SK-N-SH (cell line): ENCODE measurements at regions not wholly inside any gene's neighbourhood (a gene's known extent, or its start where the extent isn't known, plus 50 kb on each side); places are given as distances from the start of the nearest gene placed in this dataset.

Source experiments
- CTCF ChIA-PET: fragments of 300-600, 350-600 bp; formaldehyde crosslinking; extraction: SDS; loops from one replicate; lab custom pipeline; 2021; lab: Yijun Ruan, JAX
- POLR2A ChIA-PET: fragments of 350-600 bp; sonication (Branson Sonifier 250); formaldehyde crosslinking; extraction: SDS; loops from one replicate; lab custom pipeline; 2020; ENCODE audit warnings: antibody characterized with exemption, inconsistent platforms; lab: Yijun Ruan, JAX
- DNase-seq: peaks from one replicate; pipeline ENCODE4 v3.0.0; 2012
- H2AFZ ChIP-seq: fragments of 200-600 bp; sonication (generic); 2 replicates; pipeline ENCODE4 v1.8.1; 2016; ENCODE audit warnings: antibody characterized with exemption, mild to moderate bottlenecking, low read depth
- H3F3A ChIP-seq: fragments of 200-600 bp; sonication (generic); replicated peaks from 2 replicates; pipeline ENCODE3; 2016; ENCODE audit warnings: antibody characterized with exemption, mild to moderate bottlenecking; ENCODE audit not compliant: insufficient read depth
- H3K27ac ChIP-seq, 2 experiments: fragments of 200-500 bp in 1 of 2; fragments of 200-600 bp in 1 of 2; sonication (Bioruptor generic) in 1 of 2; sonication (generic), shearing (Covaris generic) in 1 of 2; 2 replicates each; pipeline versions ENCODE4 v1.5.1 to v1.6.1; 2014 to 2016; ENCODE audit warnings: low read depth in 2 of 2, inconsistent platforms in 1 of 2, low read length in 1 of 2, mild to moderate bottlenecking in 1 of 2, mixed read lengths in 1 of 2
- H3K27me3 ChIP-seq: fragments of 200-600 bp; sonication (generic), shearing (Covaris generic); 2 replicates; pipeline ENCODE4 v1.6.1; 2016; ENCODE audit warnings: mixed run types; ENCODE audit not compliant: insufficient read depth
- H3K36me3 ChIP-seq, 2 experiments: fragments of 200-500 bp in 1 of 2; fragments of 200-600 bp in 1 of 2; sonication (Bioruptor generic) in 1 of 2; sonication (generic) in 1 of 2; replicated peaks in 1 of 2; 2 replicates each; pipeline versions ENCODE3 to v1.5.1; 2014 to 2016; ENCODE audit warnings: low read length in 1 of 2, mild to moderate bottlenecking in 1 of 2; ENCODE audit not compliant: insufficient read depth in 2 of 2, control insufficient read depth in 1 of 2
- H3K4me1 ChIP-seq, 2 experiments: fragments of 200-500 bp in 1 of 2; fragments of 200-600 bp in 1 of 2; sonication (Bioruptor generic) in 1 of 2; sonication (generic), shearing (Covaris generic) in 1 of 2; 2 replicates each; pipeline versions ENCODE4 v1.5.1 to v1.6.1; 2014 to 2016; ENCODE audit warnings: low read depth in 1 of 2, low read length in 1 of 2, mixed run types in 1 of 2; ENCODE audit not compliant: insufficient read depth in 2 of 2, control insufficient read depth in 1 of 2
- H3K4me2 ChIP-seq: fragments of 200-600 bp; sonication (generic), shearing (Covaris generic); 2 replicates; pipeline ENCODE4 v1.6.1; 2017; ENCODE audit warnings: mixed run types
- H3K4me3 ChIP-seq, 2 experiments: fragments of 200-500 bp in 1 of 2; fragments of 200-600 bp in 1 of 2; sonication (Bioruptor generic) in 1 of 2; sonication (generic), shearing (Covaris generic) in 1 of 2; 2 replicates each; pipeline versions ENCODE4 v1.5.1 to v1.8.1; 2014 to 2016; ENCODE audit warnings: low read depth in 2 of 2, inconsistent platforms in 1 of 2, low read length in 1 of 2, mild to moderate bottlenecking in 1 of 2, mixed read lengths in 1 of 2, moderate library complexity in 1 of 2
- H3K79me2 ChIP-seq: fragments of 200-600 bp; sonication (generic); 2 replicates; pipeline ENCODE4 v1.8.1; 2017; ENCODE audit warnings: mild to moderate bottlenecking; ENCODE audit not compliant: insufficient read depth
- H3K9ac ChIP-seq: fragments of 200-600 bp; sonication (generic); 2 replicates; pipeline ENCODE4 v1.6.1; 2017; ENCODE audit warnings: mixed run types
- H3K9me2 ChIP-seq: fragments of 200-600 bp; sonication (generic); 2 replicates; pipeline ENCODE4 v1.6.1; 2017; ENCODE audit warnings: mixed run types
- H3K9me3 ChIP-seq: fragments of 200-600 bp; sonication (generic); 2 replicates; pipeline ENCODE4 v1.6.1; 2017; ENCODE audit warnings: mixed run types, mild to moderate bottlenecking, moderate library complexity
- H4K20me1 ChIP-seq: fragments of 200-600 bp; sonication (generic); 2 replicates; pipeline ENCODE4 v1.6.1; 2017; ENCODE audit warnings: mild to moderate bottlenecking, mixed run types; ENCODE audit not compliant: insufficient read depth
- CHD2 ChIP-seq: fragments of 150-350 bp; IDR thresholded peaks from 2 replicates; pipeline ENCODE4 v1.6.1; 2018; ENCODE audit warnings: low read length; ENCODE audit not compliant: partially characterized antibody
- CTCF ChIP-seq: fragments of 200-600 bp; sonication (generic); IDR thresholded peaks from 2 replicates; pipeline ENCODE4 v1.6.1; 2017; ENCODE audit warnings: antibody characterized with exemption, mild to moderate bottlenecking, moderate library complexity
- ELF1 ChIP-seq: IDR thresholded peaks from 2 replicates; pipeline ENCODE4 v1.4.0; 2012
- EP300 ChIP-seq, 2 experiments: IDR thresholded peaks; 2 replicates each; pipeline versions ENCODE4 v1.4.0 to v1.6.1; 2012; ENCODE audit warnings: borderline replicate concordance in 1 of 2, low read depth in 1 of 2, low read length in 1 of 2
- EZH2phosphoT487 ChIP-seq: fragments of 200-600 bp; sonication (generic); IDR thresholded peaks from 2 replicates; pipeline ENCODE4 v1.6.1; 2017; ENCODE audit warnings: low read depth, mixed run types, mild to moderate bottlenecking, antibody characterized with exemption, moderate library complexity, borderline replicate concordance
- FOXJ3 ChIP-seq: sonication (generic); formaldehyde crosslinking; IDR thresholded peaks from 2 replicates; pipeline ENCODE4 v1.5.1; 2020; ENCODE audit warnings: mild to moderate bottlenecking, missing genetic modification reagents
- FOXM1 ChIP-seq: IDR thresholded peaks from 2 replicates; pipeline ENCODE4 v1.4.0; 2012; ENCODE audit warnings: low read depth, mild to moderate bottlenecking
- GABPA ChIP-seq: IDR thresholded peaks from 2 replicates; pipeline ENCODE4 v1.4.0; 2012; ENCODE audit warnings: low read depth, mild to moderate bottlenecking
- GATA2 ChIP-seq: sonication (generic); formaldehyde crosslinking; IDR thresholded peaks from 2 replicates; pipeline ENCODE4 v1.5.0; 2020; ENCODE audit warnings: mild to moderate bottlenecking, missing genetic modification reagents
- JUND ChIP-seq: IDR thresholded peaks from 2 replicates; pipeline ENCODE4 v1.4.0; 2012
- MAX ChIP-seq: IDR thresholded peaks from 2 replicates; pipeline ENCODE4 v1.4.0; 2012; ENCODE audit warnings: low read depth
- MEF2A ChIP-seq: IDR thresholded peaks from 2 replicates; pipeline ENCODE4 v1.4.0; 2012; ENCODE audit warnings: low read depth, borderline replicate concordance
- MXI1 ChIP-seq: IDR thresholded peaks from 2 replicates; pipeline ENCODE4 v1.6.1; 2012; ENCODE audit warnings: mild to moderate bottlenecking, low read depth, low read length, improper control_type of control experiment
- NRF1 ChIP-seq: IDR thresholded peaks from 2 replicates; pipeline ENCODE4 v1.6.1; 2012; ENCODE audit warnings: low read depth, mild to moderate bottlenecking, low read length
- PBX3 ChIP-seq: IDR thresholded peaks from 2 replicates; pipeline ENCODE4; 2012
- RAD21 ChIP-seq: IDR thresholded peaks from 2 replicates; pipeline ENCODE4 v1.6.1; 2012; ENCODE audit warnings: mild to moderate bottlenecking, low read length
- RCOR1 ChIP-seq: fragments of 150-350 bp; IDR thresholded peaks from 2 replicates; pipeline ENCODE4 v1.6.1; 2017; ENCODE audit warnings: antibody characterized with exemption, low read length
- RFX5 ChIP-seq: IDR thresholded peaks from 2 replicates; pipeline ENCODE4 v1.6.1; 2012; ENCODE audit warnings: mild to moderate bottlenecking, improper control_type of control experiment, low read length
- RXRA ChIP-seq: IDR thresholded peaks from 2 replicates; pipeline ENCODE4 v1.4.0; 2012; ENCODE audit warnings: low read depth, mild to moderate bottlenecking, borderline replicate concordance
- TAF1 ChIP-seq: IDR thresholded peaks from 2 replicates; pipeline ENCODE4 v1.6.1; 2012; ENCODE audit warnings: low read depth, mild to moderate bottlenecking, low read length, moderate library complexity, borderline replicate concordance
- WGBS: methylation state at CpG from one replicate; pipeline ENCODE4 v1.1.6; 2017; ENCODE audit warnings: low lambda C conversion rate; 5-methylcytosine and 5-hydroxymethylcytosine counted together
- TF ChIP-seq, protein P1 (sequence below): IDR thresholded peaks from 2 replicates; pipeline ENCODE4 v1.4.0; 2012; ENCODE audit warnings: low read depth, borderline replicate concordance
- TF ChIP-seq, protein P2 (sequence below): fragments of 150-350 bp; IDR thresholded peaks from 2 replicates; pipeline ENCODE4 v1.6.1; 2016; ENCODE audit warnings: mild to moderate bottlenecking, low read depth, low read length
- TF ChIP-seq, protein P3 (sequence below): fragments of 150-350 bp; IDR thresholded peaks from 2 replicates; pipeline ENCODE4 v1.6.1; 2017; ENCODE audit warnings: antibody characterized with exemption, low read length, low read depth, borderline replicate concordance

- TF ChIP-seq CTCF (no peak), FOXJ3 (CRISPR knock-in tag) (peak; percentile 88), MEF2A (no peak), RCOR1 (peak; percentile 97), MAX (peak; percentile 27; the same call in 1 of the 2 replicates), JUND (peak; percentile 95), RXRA (no peak), GABPA (no peak), ELF1 (no peak), NRF1 (no peak), EP300 (IDR thresholded peaks at IDR 0.05; ENCODE audit: borderline replicate concordance in 1 of 2, low read depth in 1 of 2, low read length in 1 of 2) (peak; percentile 93 to 99), PBX3 (peak; percentile 99)
- TF ChIP-seq, protein P1, sequence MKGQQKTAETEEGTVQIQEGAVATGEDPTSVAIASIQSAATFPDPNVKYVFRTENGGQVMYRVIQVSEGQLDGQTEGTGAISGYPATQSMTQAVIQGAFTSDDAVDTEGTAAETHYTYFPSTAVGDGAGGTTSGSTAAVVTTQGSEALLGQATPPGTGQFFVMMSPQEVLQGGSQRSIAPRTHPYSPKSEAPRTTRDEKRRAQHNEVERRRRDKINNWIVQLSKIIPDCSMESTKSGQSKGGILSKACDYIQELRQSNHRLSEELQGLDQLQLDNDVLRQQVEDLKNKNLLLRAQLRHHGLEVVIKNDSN = no peak
- TF ChIP-seq, protein P2, sequence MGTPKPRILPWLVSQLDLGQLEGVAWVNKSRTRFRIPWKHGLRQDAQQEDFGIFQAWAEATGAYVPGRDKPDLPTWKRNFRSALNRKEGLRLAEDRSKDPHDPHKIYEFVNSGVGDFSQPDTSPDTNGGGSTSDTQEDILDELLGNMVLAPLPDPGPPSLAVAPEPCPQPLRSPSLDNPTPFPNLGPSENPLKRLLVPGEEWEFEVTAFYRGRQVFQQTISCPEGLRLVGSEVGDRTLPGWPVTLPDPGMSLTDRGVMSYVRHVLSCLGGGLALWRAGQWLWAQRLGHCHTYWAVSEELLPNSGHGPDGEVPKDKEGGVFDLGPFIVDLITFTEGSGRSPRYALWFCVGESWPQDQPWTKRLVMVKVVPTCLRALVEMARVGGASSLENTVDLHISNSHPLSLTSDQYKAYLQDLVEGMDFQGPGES = no peak
Measured at GRCh38 chr2:12803607-12804006, 86.9 kb downstream of the TRIB2 start (continued).

DNA sequence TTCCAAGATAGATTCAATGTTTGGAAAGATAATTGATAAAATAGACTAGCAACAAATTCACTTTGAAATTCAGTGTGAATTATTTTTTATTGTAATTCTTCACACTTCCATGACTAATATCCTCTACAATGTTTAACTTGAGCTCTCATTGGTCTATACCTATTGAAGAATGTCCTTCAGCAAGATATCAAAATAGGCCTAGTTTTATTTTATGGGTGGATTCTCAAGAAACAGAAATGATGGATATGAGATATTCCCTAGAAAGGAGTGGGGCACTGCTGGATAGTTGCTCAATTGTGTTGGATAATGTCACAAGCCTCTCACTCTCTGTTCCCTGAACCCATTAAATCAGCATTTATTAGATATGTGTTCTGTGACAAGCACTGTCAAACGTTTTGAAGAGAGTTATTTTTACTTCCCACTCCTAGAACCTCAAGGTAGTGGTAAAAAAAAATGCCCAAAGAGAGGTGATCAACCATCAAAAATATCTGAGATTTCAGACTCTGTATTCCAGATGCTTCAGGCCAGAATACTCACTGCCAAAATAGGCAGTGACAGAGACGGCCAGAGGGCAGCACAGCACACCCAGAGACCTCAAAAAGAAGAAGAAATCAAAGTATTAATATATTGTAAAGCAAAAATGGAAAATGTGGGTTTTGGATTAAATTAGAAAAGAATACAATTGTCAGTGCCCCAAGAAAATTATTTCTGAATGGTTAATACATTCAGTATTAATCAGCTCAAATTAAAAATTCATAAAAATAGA lies 87.5 kb downstream of the TRIB2 start:
- Histone ChIP-seq H3K27me3 (no peaks in the 10 kb centered on the region), H4K20me1 (no peaks in the 10 kb centered on the region), H3K9me3 (peaks cover 4% of the 10 kb centered on the region; the same call in 1 of the 2 replicates), H3K9me2 (no peaks in the 10 kb centered on the region), H3F3A (peaks cover 5% of the 10 kb centered on the region), H3K4me2 (no peak overlapping the region), H3K9ac (no peak overlapping the region), H3K4me3 (no peak overlapping the region), H3K27ac (peak overlapping the region; percentile 15 to 16; a peak in 1 of 4 replicates), H2AFZ (no peak overlapping the region), H3K36me3 (no peaks in the 10 kb centered on the region), H3K79me2 (no peaks in the 10 kb centered on the region), H3K4me1 (peaks cover 8 to 10% of the 10 kb centered on the region in 2 experiments; a peak in 3 of 4 replicates)
- DNase-seq = no peak
- ChIA-PET CTCF (interaction anchor here (0.7 to 6.0 kb wide), 8 partner anchors 15 to 878 kb away, joined by 3 to 28 read pairs (median 4); no protein-coding TSS in a partner anchor), POLR2A (no interaction called here)
- WGBS = 30% methylated on average over 2 of the region's 2 CpGs
- no peak for TF ChIP-seq FOXJ3 (CRISPR knock-in tag)
- TF ChIP-seq, protein P2 = no peak
- no peak for TF ChIP-seq JUND
- TF ChIP-seq MEF2A = no peak
- TF ChIP-seq EP300 (IDR thresholded peaks at IDR 0.05; ENCODE audit: borderline replicate concordance in 1 of 2, low read depth in 1 of 2, low read length in 1 of 2) = 0 out of 4 replicates have a peak, but pooled peaks of 1 of the 2 experiments have one; percentile 19
- TF ChIP-seq FOXM1 = no peak
- TF ChIP-seq NRF1 = no peak
- TF ChIP-seq TAF1 = no peak
- TF ChIP-seq GATA2 = no peak
- no peak for TF ChIP-seq MXI1
- TF ChIP-seq EZH2phosphoT487 = no peak
- TF ChIP-seq RAD21 = peak; percentile 40
- TF ChIP-seq, protein P3, sequence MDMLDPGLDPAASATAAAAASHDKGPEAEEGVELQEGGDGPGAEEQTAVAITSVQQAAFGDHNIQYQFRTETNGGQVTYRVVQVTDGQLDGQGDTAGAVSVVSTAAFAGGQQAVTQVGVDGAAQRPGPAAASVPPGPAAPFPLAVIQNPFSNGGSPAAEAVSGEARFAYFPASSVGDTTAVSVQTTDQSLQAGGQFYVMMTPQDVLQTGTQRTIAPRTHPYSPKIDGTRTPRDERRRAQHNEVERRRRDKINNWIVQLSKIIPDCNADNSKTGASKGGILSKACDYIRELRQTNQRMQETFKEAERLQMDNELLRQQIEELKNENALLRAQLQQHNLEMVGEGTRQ = no peak
- TF ChIP-seq CHD2 = no peak
- TF ChIP-seq RFX5 = no peak
